ENCODE measurements at regions not wholly inside any gene's neighbourhood (a gene's known extent, or its start where the extent isn't known, plus 50 kb on each side); places are given as distances from the start of the nearest gene placed in this dataset.

- no peak for DNase-seq (ENCODE audit: extremely low read depth, low read depth)
- TF ChIP-seq CTCF (IDR thresholded peaks at IDR 0.05; ENCODE audit: low read depth, low read length), result no peak
Measured at GRCh38 chr16:54425681-54426552, 139.3 kb upstream of the IRX3 start.

GRCh38 chr16:54425068-54425467, 138.5 kb upstream of the IRX3 start:
- DNase-seq (ENCODE audit: extremely low read depth, low read depth), result no peak
- TF ChIP-seq CTCF (IDR thresholded peaks at IDR 0.05; ENCODE audit: low read depth, low read length), result no peak

DNA sequence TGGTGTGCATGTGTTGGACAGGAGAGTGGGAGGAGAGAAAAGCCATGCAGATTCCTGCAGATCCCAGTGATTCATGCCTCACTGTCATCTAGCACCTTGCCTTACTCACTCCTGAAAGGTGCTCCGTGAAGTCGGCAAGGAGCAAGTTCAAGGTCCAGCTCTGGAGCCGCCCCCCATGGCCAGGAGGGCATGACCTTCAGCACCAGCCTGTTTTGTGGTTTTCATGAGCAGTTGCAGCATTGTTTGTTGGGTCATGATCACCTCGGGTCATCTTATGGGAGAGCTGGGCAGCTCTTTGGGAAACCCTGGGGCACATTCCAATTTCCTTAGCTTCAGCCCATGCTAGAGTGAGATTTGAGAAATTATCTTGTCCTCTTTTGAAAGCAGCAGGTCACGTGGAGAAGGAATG, 137.5 kb upstream of the IRX3 start:
- DNase-seq (ENCODE audit: extremely low read depth, low read depth), result no peak
- no peak for TF ChIP-seq CTCF (IDR thresholded peaks at IDR 0.05; ENCODE audit: low read depth, low read length)

- no peak for TF ChIP-seq CTCF (IDR thresholded peaks at IDR 0.05; ENCODE audit: low read depth, low read length)
- no peak for DNase-seq (ENCODE audit: extremely low read depth, low read depth)
Measured at GRCh38 chr16:54422569-54422978, 136.0 kb upstream of the IRX3 start.

DNA sequence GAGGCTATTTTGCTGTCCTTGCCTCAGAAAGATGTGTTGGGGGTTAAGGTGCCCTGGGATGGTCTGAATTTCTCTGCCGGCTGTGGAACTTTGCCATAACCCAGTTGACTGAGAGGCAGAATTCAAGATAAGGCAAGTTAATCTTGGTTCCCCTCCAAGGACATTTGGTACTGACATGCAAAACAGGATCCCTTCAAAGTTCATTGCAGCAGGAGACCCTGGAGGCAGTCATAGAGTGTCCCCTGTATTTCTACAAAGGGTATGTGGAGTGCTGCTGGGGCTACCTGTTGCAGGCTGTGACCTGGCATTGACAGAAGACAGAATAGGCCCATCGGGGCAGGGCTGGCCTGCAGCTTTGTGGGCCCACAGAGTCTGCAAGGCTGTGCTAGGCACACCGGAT, 135.6 kb upstream of the IRX3 start:
- TF ChIP-seq CTCF (IDR thresholded peaks at IDR 0.05; ENCODE audit: low read depth, low read length), result no peak
- DNase-seq (ENCODE audit: extremely low read depth, low read depth), result no peak

DNA sequence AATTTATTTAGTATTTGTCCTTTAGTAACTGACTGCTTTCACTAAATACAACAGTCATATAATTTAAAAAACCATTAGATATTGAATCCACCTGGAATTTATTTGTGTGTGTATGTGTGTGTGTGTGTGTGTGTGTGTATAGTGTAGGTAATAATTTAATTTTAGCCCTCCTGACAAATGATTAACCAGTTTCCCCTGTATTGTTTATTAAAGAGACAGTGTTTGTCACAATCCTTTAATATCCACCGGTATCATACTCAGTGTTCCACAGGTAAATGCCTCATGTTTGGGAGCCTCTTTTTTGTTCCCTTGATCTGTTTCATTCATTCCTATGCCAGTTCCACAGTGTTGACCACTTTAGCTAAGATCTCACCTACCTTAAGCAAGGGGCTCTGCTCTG, 134.6 kb upstream of the IRX3 start:
- no peak for DNase-seq (ENCODE audit: extremely low read depth, low read depth)
- TF ChIP-seq CTCF (IDR thresholded peaks at IDR 0.05; ENCODE audit: low read depth, low read length), result no peak

DNA sequence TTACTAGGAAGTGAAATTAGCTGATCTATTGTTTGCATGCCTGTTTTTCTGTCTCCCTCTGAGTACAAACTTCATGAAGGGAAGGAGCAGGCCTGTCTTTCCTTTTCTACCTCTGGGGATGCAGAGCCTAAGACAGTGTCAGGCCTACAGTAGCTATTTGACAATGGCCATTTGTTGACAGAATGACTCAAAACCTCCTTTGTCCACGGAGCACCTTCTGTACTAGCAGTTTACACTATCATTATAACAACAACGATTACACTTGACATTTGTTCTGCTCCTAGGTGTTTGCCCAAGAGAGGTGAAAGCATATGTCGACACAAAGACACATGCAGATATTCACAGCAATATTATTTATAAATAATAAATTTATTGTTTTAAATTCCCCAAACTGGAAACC, 132.3 kb upstream of the IRX3 start:
- DNase-seq (ENCODE audit: extremely low read depth, low read depth), result no peak
- TF ChIP-seq CTCF (IDR thresholded peaks at IDR 0.05; ENCODE audit: low read depth, low read length), result no peak
